DMS153 (cell line): ENCODE measurements at regions not wholly inside any gene's neighbourhood (a gene's known extent, or its start where the extent isn't known, plus 50 kb on each side); places are given as distances from the start of the nearest gene placed in this dataset.

Experiments
- DNase-seq: peaks from one replicate; lab custom pipeline; 2025; lab: John Stamatoyannopoulos, UW

DNA sequence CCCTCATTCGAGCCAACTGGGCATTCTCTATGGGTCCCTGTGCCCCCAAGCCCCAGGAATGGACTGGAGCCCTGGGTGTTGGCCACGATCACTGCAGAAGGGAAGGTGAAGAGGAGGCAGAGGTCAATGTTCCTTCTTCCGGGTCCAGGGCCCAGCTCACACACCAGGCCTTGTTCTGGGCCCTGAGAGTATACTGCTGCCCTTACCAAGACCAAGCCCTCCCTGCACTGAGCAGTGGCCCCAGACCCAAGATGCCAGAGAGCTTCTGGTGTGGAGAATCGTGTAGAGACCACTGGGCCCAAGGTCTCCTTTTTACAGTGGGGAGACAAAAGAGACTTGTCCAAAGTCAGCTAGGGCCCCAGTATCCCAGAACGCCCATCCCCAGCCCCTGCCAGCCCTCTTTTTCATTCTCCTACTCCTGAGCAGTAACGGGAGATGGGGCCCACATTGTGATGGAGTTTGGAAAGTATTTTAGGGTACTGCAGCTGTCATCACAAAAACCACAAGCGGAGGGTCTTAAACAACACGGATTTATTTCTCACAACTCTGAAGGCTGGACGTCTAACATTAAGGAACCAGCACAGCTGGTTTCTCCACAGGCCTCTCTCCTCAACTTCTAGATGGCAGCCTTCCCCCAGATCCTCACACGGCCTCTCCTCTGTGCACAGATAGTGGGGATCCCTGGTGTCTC is 79.4 kb downstream of the PDGFA start:
- DNase-seq: no peak

- no peak for DNase-seq
These were observed 77.8 kb downstream of the PDGFA start for GRCh38 chr7:441684-442421.

- no peak for DNase-seq
These were observed 77.2 kb downstream of the PDGFA start for GRCh38 chr7:442457-442856.

DNA sequence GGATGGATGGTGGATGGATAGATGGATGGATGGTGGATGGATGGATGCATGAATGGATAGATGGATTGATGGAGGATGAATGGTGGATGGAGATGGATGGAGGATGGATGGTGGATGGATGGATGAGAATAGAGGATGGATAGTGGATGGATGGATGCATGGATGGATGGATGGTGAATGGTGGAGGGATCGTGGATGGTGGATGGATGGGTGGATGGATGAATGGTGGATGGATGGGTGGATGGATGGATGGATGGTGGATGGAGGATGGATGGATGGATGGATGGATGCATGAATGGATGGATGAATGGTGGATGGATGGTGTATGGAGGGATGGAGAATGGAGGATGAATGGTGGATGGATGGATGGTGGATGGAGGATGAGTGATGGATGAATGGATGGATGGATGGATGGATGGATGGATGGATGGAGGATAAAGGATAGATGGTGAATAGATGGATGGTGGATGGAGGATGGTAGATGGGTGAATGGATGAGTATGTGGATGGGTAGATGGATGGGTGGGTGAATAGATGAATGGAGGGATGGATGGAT is 76.3 kb downstream of the PDGFA start:
- DNase-seq: no peak

DNA sequence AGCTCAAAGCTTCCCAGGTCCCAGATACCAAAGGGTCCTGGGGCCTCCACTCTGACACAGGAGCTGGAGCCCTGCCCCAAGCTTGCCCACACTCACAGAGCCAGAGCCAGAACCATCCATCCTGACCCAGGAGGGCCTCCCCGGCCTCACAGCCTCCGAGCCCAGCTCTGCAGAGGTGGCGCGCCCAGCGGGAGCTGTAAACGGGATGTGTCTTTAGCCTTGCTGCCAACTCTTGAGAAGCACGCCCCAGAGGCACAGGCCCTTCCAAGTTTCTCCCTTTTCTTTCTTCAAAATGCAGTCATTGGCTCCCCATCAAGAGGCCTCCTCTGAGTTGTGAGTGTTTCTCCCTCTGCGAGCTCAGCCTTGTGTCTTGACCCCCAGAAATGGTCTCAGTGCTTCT is 75.0 kb downstream of the PDGFA start:
- DNase-seq: no peak

GRCh38 chr7:445020-445419 is 74.6 kb downstream of the PDGFA start:
- DNase-seq: no peak

GRCh38 chr7:445563-446288 is 73.9 kb downstream of the PDGFA start:
- no peak for DNase-seq

DNA sequence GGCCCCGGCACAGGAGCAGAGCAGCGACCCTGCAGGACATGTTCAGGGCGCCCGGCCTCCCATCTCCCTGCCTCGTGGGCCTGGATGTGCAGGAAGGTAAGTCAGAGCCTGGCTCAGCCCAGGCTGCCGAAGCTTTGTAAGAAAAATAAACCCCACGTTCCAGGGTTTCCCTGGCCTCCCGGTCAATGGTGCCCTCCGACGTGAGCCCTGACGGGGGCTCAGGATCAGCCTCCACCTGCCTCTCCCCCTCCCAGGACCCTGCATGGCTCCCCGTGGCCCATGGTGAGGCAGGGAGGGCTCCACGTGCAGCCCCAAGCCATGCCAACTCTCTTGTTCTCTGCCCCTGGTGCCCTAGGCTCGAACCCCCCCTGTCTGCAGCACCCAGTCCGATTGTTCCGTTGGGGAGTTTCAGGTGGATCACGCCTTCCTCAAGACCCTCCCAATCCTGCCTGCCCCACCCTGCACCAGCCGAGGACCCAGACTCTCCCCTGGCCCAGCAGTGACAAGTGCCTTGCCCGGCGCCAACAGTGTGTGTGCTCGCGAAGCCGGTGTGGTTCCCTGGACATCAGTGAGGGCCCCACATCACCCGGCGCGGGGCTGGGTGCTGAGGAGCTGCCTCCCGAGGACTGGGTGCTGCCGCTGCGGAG is 73.2 kb downstream of the PDGFA start:
- no peak for DNase-seq
